OCI-LY1 (cell line): ENCODE measurements at regions not wholly inside any gene's neighbourhood (a gene's known extent, or its start where the extent isn't known, plus 50 kb on each side); places are given as distances from the start of the nearest gene placed in this dataset.

Source experiments
- EZH2 ChIP-seq: fragments of 200-600 bp; sonication (generic), shearing (Covaris generic); IDR thresholded peaks from 2 replicates; pipeline ENCODE4 v1.8.0; 2017; ENCODE audit warnings: borderline replicate concordance, mixed run types, mild to moderate bottlenecking, antibody characterized with exemption, low read length, moderate library complexity, mixed read lengths
- TF ChIP-seq, protein P1 (sequence below): fragments of 200-600 bp; sonication (generic), shearing (Covaris generic); IDR thresholded peaks from 2 replicates; pipeline ENCODE4 v1.5.1; 2017; ENCODE audit warnings: mild to moderate bottlenecking, antibody characterized with exemption, low read length, moderate library complexity, mixed read lengths

DNA sequence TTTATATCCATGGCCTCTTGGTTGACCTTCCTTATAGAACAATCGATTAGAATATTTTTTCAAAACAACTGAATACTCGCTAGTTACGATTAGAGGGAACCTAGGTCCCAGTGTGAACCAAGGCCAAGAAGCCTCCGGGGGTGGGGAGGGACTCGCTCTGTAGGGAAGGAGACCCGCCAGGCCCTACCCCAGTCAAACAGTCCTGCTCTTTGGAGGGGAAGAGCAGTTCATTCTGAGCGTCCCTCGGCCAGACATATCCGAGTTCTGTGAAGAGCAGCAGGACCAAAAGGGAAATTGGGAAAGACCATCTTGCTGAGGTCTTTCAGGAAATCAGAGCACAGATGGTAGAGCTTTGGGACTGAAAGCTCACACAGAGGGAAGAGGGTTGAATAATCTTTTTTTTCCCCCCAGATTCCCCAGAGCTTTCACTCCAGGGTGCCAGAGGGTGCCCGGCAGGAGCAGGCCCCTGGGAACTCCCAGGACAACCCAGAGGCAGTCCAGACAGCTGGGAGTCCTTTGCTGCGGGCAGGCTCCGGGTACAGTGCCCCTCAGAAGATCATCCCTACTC is 137.2 kb upstream of the HES1 start:
- TF ChIP-seq, protein P1, sequence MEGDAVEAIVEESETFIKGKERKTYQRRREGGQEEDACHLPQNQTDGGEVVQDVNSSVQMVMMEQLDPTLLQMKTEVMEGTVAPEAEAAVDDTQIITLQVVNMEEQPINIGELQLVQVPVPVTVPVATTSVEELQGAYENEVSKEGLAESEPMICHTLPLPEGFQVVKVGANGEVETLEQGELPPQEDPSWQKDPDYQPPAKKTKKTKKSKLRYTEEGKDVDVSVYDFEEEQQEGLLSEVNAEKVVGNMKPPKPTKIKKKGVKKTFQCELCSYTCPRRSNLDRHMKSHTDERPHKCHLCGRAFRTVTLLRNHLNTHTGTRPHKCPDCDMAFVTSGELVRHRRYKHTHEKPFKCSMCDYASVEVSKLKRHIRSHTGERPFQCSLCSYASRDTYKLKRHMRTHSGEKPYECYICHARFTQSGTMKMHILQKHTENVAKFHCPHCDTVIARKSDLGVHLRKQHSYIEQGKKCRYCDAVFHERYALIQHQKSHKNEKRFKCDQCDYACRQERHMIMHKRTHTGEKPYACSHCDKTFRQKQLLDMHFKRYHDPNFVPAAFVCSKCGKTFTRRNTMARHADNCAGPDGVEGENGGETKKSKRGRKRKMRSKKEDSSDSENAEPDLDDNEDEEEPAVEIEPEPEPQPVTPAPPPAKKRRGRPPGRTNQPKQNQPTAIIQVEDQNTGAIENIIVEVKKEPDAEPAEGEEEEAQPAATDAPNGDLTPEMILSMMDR = no peak
- TF ChIP-seq EZH2 = no peak
